Adrenal gland (tissue), 9 donors: ENCODE measurements at regions not wholly inside any gene's neighbourhood (a gene's known extent, or its start where the extent isn't known, plus 50 kb on each side); places are given as distances from the start of the nearest gene placed in this dataset.
"Not testable (repeated sequence)": the region's sequence is repeated elsewhere in the genome, so short reads cannot be mapped to it uniquely, and the experiment has no call there.

Experiments
- DNase-seq, 7 donors: peaks; one replicate each; pipeline ENCODE4 v3.0.0-alpha.2; 2019 to 2020
- H3K27ac ChIP-seq, 5 donors: fragments of 200-600 bp; sonication (generic) in 4 of 5; 1 replicate in 3 of 5; 2 replicates in 2 of 5; pipeline versions ENCODE4 v1.5.1 to v1.8.0; 2016 to 2020; ENCODE audit warnings: mild to moderate bottlenecking in 1 of 5
- H3K27me3 ChIP-seq: fragments of 200-600 bp; 2 replicates; pipeline ENCODE4 v1.8.0; 2021
- H3K36me3 ChIP-seq, 2 donors: fragments of 200-600 bp; replicated peaks in 1 of 2; 1 replicate in 1 of 2; 2 replicates in 1 of 2; pipeline versions ENCODE4 v1.5.1 to v1.8.0; 2018 to 2022
- H3K4me1 ChIP-seq, 2 donors: fragments of 200-600 bp; replicated peaks in 1 of 2; 1 replicate in 1 of 2; 2 replicates in 1 of 2; pipeline versions ENCODE4 v1.5.1 to v1.8.0; 2018 to 2021
- H3K4me3 ChIP-seq, 4 donors: fragments of 200-600 bp; sonication (generic) in 3 of 4; one replicate each; pipeline ENCODE4 v1.5.1; 2016 to 2018
- H3K9me3 ChIP-seq, 3 donors: fragments of 200-600 bp; sonication (generic) in 1 of 3; replicated peaks in 1 of 3; 1 replicate in 2 of 3; 2 replicates in 1 of 3; pipeline versions ENCODE4 v1.5.1 to v1.8.0; 2016 to 2021
- WGBS, 4 donors: extraction: QIAGEN DNeasy Blood & Tissue Kit in 2 of 4; methylation state at CpG; one replicate each; pipeline versions ENCODE4 v1.1.5 to v1.1.7; 2013 to 2017; 5-methylcytosine and 5-hydroxymethylcytosine counted together
- intact Hi-C, 2 donors: fragments of 100-400 bp; cut with DNase I; formaldehyde crosslinking; loops; one replicate each; pipeline versions ENCODE4 v1.14.1 to v1.15.0; 2022 to 2023
- donor health status: healthy with polysubstance abuse.
- donor health status: Bipolar disorder and iron deficiency.
- donor health status: DM: yes; HTN: yes; CAD: no.
- donor health status: DM: no; HTN: no; CAD: no.
- donor health status: DM: no; HTN: no; CAD: no.

DNA sequence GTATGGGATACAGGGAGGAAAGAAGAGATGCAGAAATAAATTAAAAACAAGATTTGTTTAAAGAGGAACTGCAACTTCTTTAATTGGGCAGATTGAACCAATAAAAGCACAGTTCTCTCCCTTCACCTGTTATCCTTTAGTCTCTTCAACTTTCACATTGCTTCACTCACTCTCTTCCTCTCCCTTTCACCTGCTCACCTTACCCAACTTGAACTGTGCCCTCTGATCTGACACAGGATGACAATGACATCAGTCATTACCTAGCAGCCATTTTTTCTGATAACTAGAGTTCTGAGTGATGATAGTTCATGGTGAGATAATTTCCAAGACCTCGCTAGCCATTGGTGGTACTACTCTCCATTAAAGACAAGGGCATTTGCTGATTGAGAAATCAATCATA, 105.5 kb upstream of the NBPF9 start:
- DNase-seq, H3K36me3 ChIP-seq, H3K4me3 ChIP-seq, H3K27me3 ChIP-seq, H3K27ac ChIP-seq, H3K9me3 ChIP-seq, intact Hi-C loops, H3K4me1 ChIP-seq: not testable (repeated sequence)
- WGBS, 4 donors, result no CpG with 5 or more reads among the region's 1 CpG

DNA sequence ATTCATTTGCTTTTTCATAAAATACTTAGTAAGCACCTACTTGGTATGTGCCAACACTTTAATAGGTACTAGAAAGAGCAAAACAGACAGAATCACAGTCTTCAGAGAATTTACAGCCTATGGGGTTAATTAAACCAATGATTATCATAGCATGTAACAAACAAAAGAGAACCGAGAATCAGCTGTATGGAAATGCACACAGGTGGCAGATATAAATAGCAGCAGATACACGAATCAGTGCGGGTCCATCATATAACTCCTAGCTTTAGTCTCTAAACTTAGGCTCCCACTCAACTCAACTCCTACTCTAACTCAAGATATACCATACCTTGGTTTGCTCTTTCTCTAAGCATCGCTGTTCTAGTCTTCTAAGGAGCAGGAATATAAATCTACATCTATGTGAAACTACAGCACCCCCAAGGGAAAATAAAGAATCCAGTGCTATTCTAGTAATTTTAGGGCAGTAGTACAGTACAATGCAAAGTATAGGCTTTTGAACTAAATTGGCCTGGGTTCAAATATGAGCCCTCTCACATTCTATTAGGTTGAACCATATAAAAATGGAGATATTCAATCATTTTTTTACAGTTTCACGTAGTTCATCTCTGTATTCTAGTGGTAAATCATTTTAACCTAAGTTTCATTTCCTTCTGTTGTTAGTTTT, 108.5 kb upstream of the NBPF9 start:
- H3K9me3 ChIP-seq, intact Hi-C loops, H3K27me3 ChIP-seq, H3K36me3 ChIP-seq, DNase-seq, H3K27ac ChIP-seq, H3K4me3 ChIP-seq, H3K4me1 ChIP-seq: not testable (repeated sequence)
- 73 to 98% (median 90%) methylated on average over 1 of the region's 5 CpGs for WGBS, 4 donors

DNA sequence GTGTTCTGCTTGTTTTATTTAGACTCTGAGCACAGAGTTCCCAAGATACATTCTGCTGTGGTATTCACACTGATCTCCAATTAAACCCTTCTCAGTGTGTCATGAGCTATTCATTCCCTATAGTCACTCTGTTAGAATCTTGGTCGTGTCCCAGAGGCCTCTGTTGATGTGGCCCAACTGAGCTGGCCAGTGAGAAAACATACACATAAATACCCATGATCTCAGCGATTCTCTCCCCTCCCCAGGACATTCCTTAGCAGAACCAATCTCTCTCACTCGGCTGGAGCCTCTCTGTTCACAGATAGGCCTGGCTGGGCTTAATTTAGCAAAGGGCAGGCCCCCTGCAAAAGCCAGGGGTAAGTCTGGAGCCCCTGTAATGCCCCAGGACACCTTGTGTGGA, 109.6 kb upstream of the NBPF9 start:
- H3K4me1 ChIP-seq, H3K36me3 ChIP-seq, H3K9me3 ChIP-seq, intact Hi-C loops, H3K27me3 ChIP-seq, H3K27ac ChIP-seq, DNase-seq, H3K4me3 ChIP-seq: not testable (repeated sequence)
- 44 to 53% methylated on average over 1 of the region's 3 CpGs; no CpG with 5 or more reads in 2 of the 4 donors for WGBS, 4 donors

DNA sequence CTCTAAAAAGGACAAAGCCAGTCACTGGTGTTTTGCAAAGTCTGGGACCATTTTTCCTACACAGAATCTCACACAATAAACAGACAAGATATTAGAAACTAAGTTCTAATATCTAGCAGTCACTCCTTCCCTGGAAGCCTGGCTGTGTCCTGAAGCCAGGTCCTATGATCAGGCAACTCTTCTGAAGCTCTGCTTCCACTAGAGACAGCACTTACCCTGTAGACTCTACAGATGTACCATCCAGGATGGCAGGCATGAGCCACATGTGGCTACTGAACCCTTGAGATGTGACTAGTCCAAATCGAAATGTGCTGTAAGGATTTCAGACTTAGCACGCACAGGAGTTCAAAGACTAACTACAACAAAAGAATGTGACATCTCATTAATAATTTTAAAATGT, 110.3 kb upstream of the NBPF9 start:
- H3K4me1 ChIP-seq, H3K27ac ChIP-seq, H3K27me3 ChIP-seq, H3K4me3 ChIP-seq, H3K9me3 ChIP-seq, DNase-seq, H3K36me3 ChIP-seq, intact Hi-C loops: not testable (repeated sequence)
- no CpG with 5 or more reads among the region's 2 CpGs for WGBS, 4 donors

DNA sequence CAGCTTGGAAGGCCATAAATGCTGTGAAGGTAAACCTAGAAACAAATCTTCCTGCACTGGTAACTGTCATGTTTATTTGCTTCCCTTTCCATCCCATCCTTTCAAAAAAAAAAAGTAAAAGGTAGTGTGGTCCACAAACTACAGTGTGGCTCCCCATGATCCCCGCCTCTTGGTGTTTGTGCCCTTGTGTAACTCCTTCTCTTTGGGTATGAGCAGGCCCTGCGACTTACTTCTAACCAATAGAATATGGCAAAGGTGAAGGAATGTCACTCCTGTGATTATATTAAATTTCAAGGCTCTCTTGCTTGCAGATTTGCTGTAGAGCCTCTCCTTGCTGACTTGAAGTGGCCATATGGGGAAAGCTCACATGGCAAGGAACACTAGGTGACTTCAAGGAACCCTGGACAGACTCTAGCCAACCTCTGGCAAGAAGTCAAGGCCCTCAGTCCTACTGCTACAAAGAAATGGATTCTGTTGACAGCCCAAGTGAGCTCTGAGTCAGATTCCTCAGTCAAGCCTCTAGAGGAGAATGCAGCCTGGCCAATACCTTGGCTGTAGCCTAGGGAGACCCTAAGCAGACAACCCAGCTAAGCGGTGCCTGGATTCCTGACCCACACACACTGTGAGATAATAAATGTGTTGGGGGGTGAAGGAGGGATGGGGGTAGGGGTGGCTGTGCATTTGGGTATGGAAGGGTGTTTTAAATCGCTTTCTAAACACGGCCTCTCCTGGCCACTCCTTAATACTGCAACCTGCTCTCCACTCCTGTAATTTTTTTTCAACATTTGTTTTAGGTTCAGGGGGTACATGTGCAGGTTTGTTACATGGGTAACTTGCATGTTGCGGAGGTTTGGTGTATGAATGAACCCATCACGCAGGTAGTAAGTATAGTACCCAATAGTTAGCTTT, 115.0 kb upstream of the NBPF9 start:
- H3K9me3 ChIP-seq, H3K27ac ChIP-seq, intact Hi-C loops, H3K27me3 ChIP-seq, H3K4me1 ChIP-seq, H3K4me3 ChIP-seq, H3K36me3 ChIP-seq: not testable (repeated sequence)
- peak in 2 of 7 donors; percentile 9 to 23 for DNase-seq
- WGBS, 4 donors, result 86 to 100% (median 100%) methylated on average over 1 to 2 of the region's 7 CpGs

DNA sequence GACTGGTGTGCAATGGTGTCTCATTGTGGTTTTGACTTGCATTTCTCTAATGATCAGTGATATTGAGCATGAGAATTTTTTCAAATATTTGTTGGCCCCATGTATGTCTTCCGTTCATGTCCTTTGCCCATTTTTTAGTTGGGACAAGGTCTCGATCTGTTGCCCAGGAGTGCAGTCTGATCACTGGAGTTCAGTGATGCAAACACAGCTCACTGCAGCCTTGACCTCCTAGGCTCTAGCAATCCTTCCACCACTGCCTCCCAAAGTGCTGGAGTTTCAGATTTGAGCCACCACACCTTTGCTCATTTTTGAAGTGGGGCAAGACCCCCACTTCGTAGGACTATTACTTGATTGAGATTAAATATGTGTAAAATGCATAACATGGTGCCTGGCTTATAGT, 116.2 kb upstream of the NBPF9 start:
- H3K9me3 ChIP-seq, H3K27me3 ChIP-seq, DNase-seq, H3K4me3 ChIP-seq, intact Hi-C loops, H3K36me3 ChIP-seq, H3K27ac ChIP-seq, H3K4me1 ChIP-seq: not testable (repeated sequence)
- no CpG with 5 or more reads among the region's 3 CpGs for WGBS, 4 donors

DNA sequence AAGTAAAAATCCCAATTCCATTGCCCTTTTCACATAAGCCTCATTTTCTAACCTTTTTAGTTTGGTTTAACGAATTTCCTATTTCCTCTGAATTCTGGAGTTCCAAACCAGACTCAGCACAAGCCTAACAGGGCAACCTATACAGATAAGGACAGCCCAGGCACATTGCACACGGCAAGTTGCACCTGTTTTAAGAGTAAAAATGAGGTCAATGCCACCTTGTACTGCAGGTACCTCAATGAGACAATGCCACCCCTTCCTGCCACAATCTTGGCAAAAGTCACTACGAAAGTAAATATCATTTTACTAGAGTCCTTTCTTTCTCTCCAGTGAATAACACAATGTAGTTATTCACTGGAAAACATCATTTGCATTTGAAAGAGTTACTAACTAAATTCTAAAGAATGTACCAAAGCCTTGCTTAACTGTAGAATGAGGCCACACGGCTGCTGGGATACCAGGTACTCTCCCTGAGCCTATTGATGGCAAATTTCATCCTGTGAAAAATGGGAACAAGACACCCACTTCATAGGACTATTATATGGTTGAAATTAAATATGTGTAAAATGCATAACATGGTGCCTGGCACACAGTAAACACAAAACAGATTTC, 117.2 kb upstream of the NBPF9 start:
- intact Hi-C loops, DNase-seq, H3K27ac ChIP-seq, H3K36me3 ChIP-seq, H3K9me3 ChIP-seq, H3K4me3 ChIP-seq, H3K4me1 ChIP-seq, H3K27me3 ChIP-seq: not testable (repeated sequence)
- no CpG with 5 or more reads among the region's 4 CpGs for WGBS, 4 donors

DNA sequence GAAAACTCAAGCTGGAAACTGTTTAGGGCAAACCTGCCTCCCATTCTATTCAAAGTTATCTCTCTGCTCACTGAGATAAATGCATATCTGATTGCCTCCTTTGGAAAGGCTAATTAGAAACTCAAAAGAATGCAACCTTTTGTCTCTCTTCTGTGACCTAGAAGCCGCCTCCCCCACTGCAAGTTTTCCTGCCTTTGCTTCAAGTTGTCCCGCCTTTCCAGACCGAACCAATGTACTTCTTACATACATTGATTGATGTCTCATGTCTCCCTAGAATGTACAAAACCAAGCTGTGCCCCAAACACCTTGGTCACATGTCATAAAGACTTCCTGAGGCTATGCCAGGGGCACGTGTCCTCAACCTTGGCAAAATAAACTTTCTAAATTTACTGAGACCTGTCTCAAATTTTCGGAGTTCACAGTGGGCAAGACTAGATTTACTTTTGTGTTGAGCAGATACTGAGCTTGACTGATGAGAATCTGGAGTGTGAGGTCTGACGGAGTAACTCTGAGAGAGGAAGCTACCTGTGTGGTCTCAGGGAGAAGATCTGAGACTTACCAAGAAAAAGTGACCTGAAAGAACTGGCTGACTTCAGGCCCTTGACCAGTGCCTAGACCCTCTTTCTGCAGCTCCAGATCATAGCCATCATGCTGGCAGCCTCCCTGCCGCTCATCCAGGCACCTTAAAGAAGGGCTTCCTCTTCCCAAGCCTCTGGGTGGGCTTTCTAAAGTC, 124.7 kb upstream of the NBPF9 start:
- intact Hi-C loops, H3K9me3 ChIP-seq, H3K27me3 ChIP-seq, DNase-seq, H3K27ac ChIP-seq, H3K4me3 ChIP-seq, H3K36me3 ChIP-seq, H3K4me1 ChIP-seq: not testable (repeated sequence)
- WGBS, 4 donors, result 50 to 67% (median 50%) methylated on average over 1 to 3 of the region's 7 CpGs

DNA sequence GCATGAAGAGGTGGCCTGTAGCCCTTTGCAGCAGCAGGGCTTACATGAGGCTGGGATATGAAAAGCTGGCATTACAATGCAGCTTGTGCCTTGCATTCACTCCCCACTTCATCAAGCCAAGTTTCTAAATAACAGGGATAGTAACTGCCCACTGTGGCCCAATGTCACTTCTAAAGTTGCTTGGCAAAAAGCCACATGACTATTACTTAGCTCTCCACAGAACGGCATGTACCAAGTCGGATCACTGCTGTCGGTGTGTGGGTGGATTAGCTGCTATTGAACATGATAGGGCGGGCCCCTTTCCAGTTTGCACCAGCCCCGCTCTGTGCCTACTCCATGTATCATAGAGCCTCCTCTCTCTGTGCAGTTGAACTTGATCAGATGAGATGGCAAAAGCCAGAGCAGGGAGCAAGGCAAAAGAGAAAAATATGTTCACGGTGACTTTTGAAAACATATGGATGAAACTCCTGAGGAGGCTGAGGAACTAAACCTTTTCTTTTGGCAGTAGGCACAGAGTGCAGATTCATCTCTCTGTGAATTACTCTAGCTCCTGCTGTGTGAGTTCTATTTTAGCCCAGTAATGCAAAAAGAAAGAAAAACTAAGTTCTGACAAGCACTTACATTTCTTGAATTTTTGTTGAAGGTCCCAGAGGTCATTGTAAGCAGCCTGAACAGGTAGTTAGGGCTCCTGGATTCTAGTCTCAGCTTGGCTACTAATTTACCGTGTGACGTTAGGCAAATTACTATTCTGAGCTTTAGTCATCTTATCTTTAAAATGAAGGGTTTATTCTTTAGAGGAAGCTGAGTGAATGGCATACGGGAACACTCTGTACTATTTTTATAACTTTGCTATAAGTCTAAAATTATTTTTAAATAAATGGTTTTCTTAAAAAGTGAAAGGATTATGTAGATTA, 125.6 kb upstream of the NBPF9 start:
- H3K9me3 ChIP-seq, intact Hi-C loops, H3K36me3 ChIP-seq, H3K27me3 ChIP-seq, DNase-seq, H3K4me3 ChIP-seq, H3K4me1 ChIP-seq, H3K27ac ChIP-seq: not testable (repeated sequence)
- 33% methylated on average over 1 of the region's 9 CpGs; no CpG with 5 or more reads in 3 of the 4 donors for WGBS, 4 donors

DNA sequence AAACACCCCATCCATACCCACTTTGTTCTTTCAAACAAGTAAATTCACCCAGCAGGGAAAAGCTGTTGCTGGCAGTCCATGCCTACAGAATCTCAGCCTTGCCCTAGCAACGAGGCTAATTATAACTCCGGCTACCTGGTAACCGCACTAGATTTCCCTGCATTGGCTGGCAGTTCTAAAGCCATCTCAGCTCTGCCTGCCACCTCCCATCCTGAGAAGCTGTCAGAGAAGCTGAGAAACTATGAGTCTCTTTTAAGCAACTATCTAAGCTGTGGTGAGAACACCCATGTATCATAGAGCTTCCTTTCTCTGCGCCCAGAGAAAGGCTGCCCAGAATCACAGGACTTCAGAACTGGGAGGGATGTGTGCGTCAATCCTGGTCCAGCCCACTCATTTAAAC, 126.5 kb upstream of the NBPF9 start:
- H3K4me1 ChIP-seq, intact Hi-C loops, H3K4me3 ChIP-seq, H3K27me3 ChIP-seq, H3K36me3 ChIP-seq, H3K27ac ChIP-seq, H3K9me3 ChIP-seq: not testable (repeated sequence)
- WGBS, 4 donors, result 42 to 79% (median 58%) methylated on average over 2 to 3 of the region's 5 CpGs
- peak in 2 of 7 donors; percentile 10 to 72 for DNase-seq
